GM19468 (cell line): ENCODE measurements at regions not wholly inside any gene's neighbourhood (a gene's known extent, or its start where the extent isn't known, plus 50 kb on each side); places are given as distances from the start of the nearest gene placed in this dataset.

Experiments used
- ATAC-seq: cut with Tn5 transposase; IDR thresholded peaks from one replicate; pipeline ENCODE4 v1.9.1; 2021; ENCODE audit warnings: mild to moderate bottlenecking, moderate library complexity, moderate number of reproducible peaks; ENCODE audit not compliant: unreplicated experiment; ENCODE audit errors: extremely low read depth

GRCh38 chr6:74091136-74091793 is 395.3 kb downstream of the CD109 start:
- no peak for ATAC-seq

GRCh38 chr6:74087899-74088298 is 391.9 kb downstream of the CD109 start:
- no peak for ATAC-seq

GRCh38 chr6:74075896-74076295 is 379.9 kb downstream of the CD109 start:
- ATAC-seq, result no peak

- no peak for ATAC-seq
These were observed 379.3 kb downstream of the CD109 start for GRCh38 chr6:74075323-74075722.

GRCh38 chr6:74074645-74075044 is 378.6 kb downstream of the CD109 start:
- ATAC-seq, result no peak

- no peak for ATAC-seq
These were observed 378.0 kb downstream of the CD109 start for GRCh38 chr6:74073999-74074398.

GRCh38 chr6:74073429-74073828 is 377.4 kb downstream of the CD109 start:
- no peak for ATAC-seq

- no peak for ATAC-seq
These were observed 375.2 kb downstream of the CD109 start for GRCh38 chr6:74071214-74071613.

- ATAC-seq, result no peak
These were observed 374.7 kb downstream of the CD109 start for GRCh38 chr6:74070711-74071110.

- ATAC-seq, result no peak
These were observed 374.1 kb downstream of the CD109 start for GRCh38 chr6:74070091-74070490.

GRCh38 chr6:74069089-74069581 is 373.1 kb downstream of the CD109 start:
- ATAC-seq, result no peak

GRCh38 chr6:74066168-74066871 is 370.3 kb downstream of the CD109 start:
- no peak for ATAC-seq

- no peak for ATAC-seq
These were observed 369.7 kb downstream of the CD109 start for GRCh38 chr6:74065705-74066104.

- no peak for ATAC-seq
These were observed 367.4 kb downstream of the CD109 start for GRCh38 chr6:74063391-74063790.

- ATAC-seq, result no peak
These were observed 365.2 kb downstream of the CD109 start for GRCh38 chr6:74061201-74061600.

- ATAC-seq, result no peak
These were observed 364.4 kb downstream of the CD109 start for GRCh38 chr6:74060354-74060753.

GRCh38 chr6:74058606-74059005 is 362.6 kb downstream of the CD109 start:
- no peak for ATAC-seq

GRCh38 chr6:74057326-74057725 is 361.3 kb downstream of the CD109 start:
- no peak for ATAC-seq

GRCh38 chr6:74054190-74054589 is 358.2 kb downstream of the CD109 start:
- ATAC-seq, result no peak

GRCh38 chr6:74050921-74051320 is 354.9 kb downstream of the CD109 start:
- ATAC-seq, result no peak

- ATAC-seq, result no peak
These were observed 352.4 kb downstream of the CD109 start for GRCh38 chr6:74048387-74048786.
